ENCODE measurements at regions not wholly inside any gene's neighbourhood (a gene's known extent, or its start where the extent isn't known, plus 50 kb on each side); places are given as distances from the start of the nearest gene placed in this dataset.

DNA sequence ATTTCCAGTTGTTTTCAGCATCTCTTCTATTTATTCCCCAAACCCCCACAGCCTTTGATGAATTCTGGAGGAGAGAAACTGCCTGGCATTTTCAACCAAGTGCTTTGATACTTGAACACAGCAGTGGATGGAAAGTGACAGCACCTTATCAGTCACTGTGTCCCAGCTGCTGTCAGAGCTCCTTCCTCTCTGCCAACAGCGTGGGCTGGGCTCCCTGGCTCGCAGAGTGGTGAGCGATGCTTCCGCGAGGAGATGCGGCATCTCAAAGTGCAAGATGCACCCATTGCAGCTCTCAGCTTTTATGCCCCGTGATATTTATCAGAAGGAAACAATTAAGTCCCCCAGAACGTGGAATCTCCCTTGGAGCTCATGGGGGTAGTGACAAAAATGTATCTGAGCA lies 72.6 kb upstream of the TCL1A start:
- Mint-ChIP-seq H3K4me1 (no peaks in the 10 kb centered on the region), H3K27me3 (ENCODE audit: insufficient read depth) (peaks cover 7% of the 10 kb centered on the region), H3K9me3 (no peaks in the 10 kb centered on the region), H3K36me3 (ENCODE audit: low read depth) (no peaks in the 10 kb centered on the region), H3K4me3 (no peak overlapping the region), H3K27ac (no peak overlapping the region)
- H3K36me3 ChIP-seq (ENCODE audit: control insufficient read depth, insufficient read depth, low read length) = no peaks in the 10 kb centered on the region
- H3K4me3 ChIP-seq (ENCODE audit: low read length) = no peak overlapping the region
- no peaks in the 10 kb centered on the region for H3K9me3 ChIP-seq (ENCODE audit: control insufficient read depth, low read length)
- WGBS, 2 experiments (ENCODE audit: insufficient coverage in 1 of 2, insufficient read length in 1 of 2) = 80 to 87% methylated on average over 4 to 8 of the region's 8 CpGs
- no peaks in the 10 kb centered on the region for H3K4me1 ChIP-seq (ENCODE audit: control insufficient read depth, insufficient read depth, low read length)
- H3K9ac ChIP-seq (ENCODE audit: extremely low read depth, low read length, poor library complexity, severe bottlenecking) = no peak overlapping the region
- H3K27me3 ChIP-seq (ENCODE audit: control insufficient read depth, insufficient read depth, low read length, poor library complexity, severe bottlenecking) = no peaks in the 10 kb centered on the region
- TF ChIP-seq, protein P1, sequence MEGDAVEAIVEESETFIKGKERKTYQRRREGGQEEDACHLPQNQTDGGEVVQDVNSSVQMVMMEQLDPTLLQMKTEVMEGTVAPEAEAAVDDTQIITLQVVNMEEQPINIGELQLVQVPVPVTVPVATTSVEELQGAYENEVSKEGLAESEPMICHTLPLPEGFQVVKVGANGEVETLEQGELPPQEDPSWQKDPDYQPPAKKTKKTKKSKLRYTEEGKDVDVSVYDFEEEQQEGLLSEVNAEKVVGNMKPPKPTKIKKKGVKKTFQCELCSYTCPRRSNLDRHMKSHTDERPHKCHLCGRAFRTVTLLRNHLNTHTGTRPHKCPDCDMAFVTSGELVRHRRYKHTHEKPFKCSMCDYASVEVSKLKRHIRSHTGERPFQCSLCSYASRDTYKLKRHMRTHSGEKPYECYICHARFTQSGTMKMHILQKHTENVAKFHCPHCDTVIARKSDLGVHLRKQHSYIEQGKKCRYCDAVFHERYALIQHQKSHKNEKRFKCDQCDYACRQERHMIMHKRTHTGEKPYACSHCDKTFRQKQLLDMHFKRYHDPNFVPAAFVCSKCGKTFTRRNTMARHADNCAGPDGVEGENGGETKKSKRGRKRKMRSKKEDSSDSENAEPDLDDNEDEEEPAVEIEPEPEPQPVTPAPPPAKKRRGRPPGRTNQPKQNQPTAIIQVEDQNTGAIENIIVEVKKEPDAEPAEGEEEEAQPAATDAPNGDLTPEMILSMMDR (conservative IDR thresholded peaks at IDR 0.05) = no peak
- no peak for DNase-seq
- H3K27ac ChIP-seq (ENCODE audit: low read depth, low read length) = no peak overlapping the region

DNA sequence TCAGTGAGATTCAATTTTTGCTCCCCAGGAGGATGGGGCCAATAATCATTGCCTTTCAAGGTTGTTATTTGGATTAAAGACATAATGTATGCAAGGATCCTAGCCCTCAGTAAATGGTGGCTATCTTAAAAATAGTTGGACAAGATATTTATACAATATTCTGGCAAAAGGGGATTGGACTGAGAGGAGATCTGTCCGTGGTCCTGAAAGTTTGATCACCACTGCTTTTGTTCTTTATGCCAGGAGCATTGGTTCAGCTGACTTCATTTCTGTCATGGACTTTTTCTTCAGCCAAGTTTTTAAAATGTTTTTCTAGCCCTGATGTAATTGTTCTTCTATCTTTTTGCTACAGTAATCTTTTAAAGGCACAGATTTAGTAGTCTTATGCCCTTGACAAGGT lies 70.2 kb upstream of the TCL1A start:
- H3K9me3 ChIP-seq (ENCODE audit: control insufficient read depth, low read length) = no peaks in the 10 kb centered on the region
- H3K4me1 ChIP-seq (ENCODE audit: control insufficient read depth, insufficient read depth, low read length) = no peaks in the 10 kb centered on the region
- H3K9ac ChIP-seq (ENCODE audit: extremely low read depth, low read length, poor library complexity, severe bottlenecking) = no peak overlapping the region
- H3K9me3 Mint-ChIP-seq = no peaks in the 10 kb centered on the region
- TF ChIP-seq, protein P1 (conservative IDR thresholded peaks at IDR 0.05) = no peak
- DNase-seq = peak; percentile 70
- H3K27ac Mint-ChIP-seq = no peak overlapping the region
- H3K27me3 Mint-ChIP-seq (ENCODE audit: insufficient read depth) = peaks cover 7% of the 10 kb centered on the region
- H3K36me3 ChIP-seq (ENCODE audit: control insufficient read depth, insufficient read depth, low read length) = no peaks in the 10 kb centered on the region
- H3K27me3 ChIP-seq (ENCODE audit: control insufficient read depth, insufficient read depth, low read length, poor library complexity, severe bottlenecking) = no peaks in the 10 kb centered on the region
- 0 to 4% methylated on average over 1 of the region's 1 CpG for WGBS, 2 experiments (ENCODE audit: insufficient coverage in 1 of 2, insufficient read length in 1 of 2)
- H3K27ac ChIP-seq (ENCODE audit: low read depth, low read length) = no peak overlapping the region
- no peak overlapping the region for H3K4me3 ChIP-seq (ENCODE audit: low read length)
- no peaks in the 10 kb centered on the region for H3K4me1 Mint-ChIP-seq
- H3K36me3 Mint-ChIP-seq (ENCODE audit: low read depth) = no peaks in the 10 kb centered on the region
- no peak overlapping the region for H3K4me3 Mint-ChIP-seq

DNA sequence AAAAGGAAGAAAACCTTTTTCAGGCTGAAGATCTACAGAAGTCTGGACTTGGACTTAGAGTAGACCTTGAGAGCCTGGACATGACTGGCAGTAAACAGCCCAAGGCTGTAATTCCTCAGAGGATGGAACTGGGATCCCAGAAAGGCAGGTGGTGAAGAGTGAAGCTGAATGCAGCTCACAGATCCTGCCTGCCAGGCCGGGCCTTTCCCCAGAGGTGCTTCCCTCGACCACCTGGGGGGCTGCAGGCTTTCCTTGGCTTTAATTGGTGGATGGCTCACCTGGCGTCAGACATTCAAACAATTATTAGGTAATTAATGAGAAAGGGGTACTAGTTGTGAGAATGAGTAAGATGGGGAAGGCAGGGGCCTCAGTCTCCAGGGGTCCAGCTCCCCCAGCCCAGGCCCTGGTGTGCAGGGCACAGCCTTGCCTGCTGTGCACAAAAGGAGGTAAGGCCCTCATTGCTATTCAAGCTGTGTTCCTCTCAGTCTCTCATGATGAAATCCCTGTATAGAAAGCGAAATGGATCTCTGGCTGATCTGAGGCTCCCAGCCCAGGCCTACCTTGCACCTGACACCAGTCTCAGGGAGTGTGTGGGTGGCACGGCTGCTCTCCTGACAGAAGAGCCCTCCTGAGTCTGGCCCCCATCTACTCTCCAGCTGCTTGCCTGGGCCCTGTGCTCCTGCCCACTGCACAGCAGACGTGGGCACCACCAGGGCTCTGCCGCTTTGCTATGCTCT lies 63.0 kb upstream of the TCL1A start:
- Mint-ChIP-seq H3K9me3 (no peaks in the 10 kb centered on the region), H3K4me1 (no peaks in the 10 kb centered on the region), H3K36me3 (ENCODE audit: low read depth) (no peaks in the 10 kb centered on the region), H3K4me3 (no peak overlapping the region), H3K27me3 (ENCODE audit: insufficient read depth) (peaks cover 17% of the 10 kb centered on the region), H3K27ac (no peak overlapping the region)
- H3K27me3 ChIP-seq (ENCODE audit: control insufficient read depth, insufficient read depth, low read length, poor library complexity, severe bottlenecking) = no peaks in the 10 kb centered on the region
- WGBS, 2 experiments (ENCODE audit: insufficient coverage in 1 of 2, insufficient read length in 1 of 2) = 86 to 100% methylated on average over 4 to 7 of the region's 7 CpGs
- DNase-seq = no peak
- H3K27ac ChIP-seq (ENCODE audit: low read depth, low read length) = no peak overlapping the region
- H3K9me3 ChIP-seq (ENCODE audit: control insufficient read depth, low read length) = no peaks in the 10 kb centered on the region
- H3K4me1 ChIP-seq (ENCODE audit: control insufficient read depth, insufficient read depth, low read length) = no peaks in the 10 kb centered on the region
- H3K9ac ChIP-seq (ENCODE audit: extremely low read depth, low read length, poor library complexity, severe bottlenecking) = no peak overlapping the region
- TF ChIP-seq, protein P1 (conservative IDR thresholded peaks at IDR 0.05) = no peak
- no peaks in the 10 kb centered on the region for H3K36me3 ChIP-seq (ENCODE audit: control insufficient read depth, insufficient read depth, low read length)
- H3K4me3 ChIP-seq (ENCODE audit: low read length) = no peak overlapping the region
